ENCODE measurements at regions not wholly inside any gene's neighbourhood (a gene's known extent, or its start where the extent isn't known, plus 50 kb on each side); places are given as distances from the start of the nearest gene placed in this dataset.

DNA sequence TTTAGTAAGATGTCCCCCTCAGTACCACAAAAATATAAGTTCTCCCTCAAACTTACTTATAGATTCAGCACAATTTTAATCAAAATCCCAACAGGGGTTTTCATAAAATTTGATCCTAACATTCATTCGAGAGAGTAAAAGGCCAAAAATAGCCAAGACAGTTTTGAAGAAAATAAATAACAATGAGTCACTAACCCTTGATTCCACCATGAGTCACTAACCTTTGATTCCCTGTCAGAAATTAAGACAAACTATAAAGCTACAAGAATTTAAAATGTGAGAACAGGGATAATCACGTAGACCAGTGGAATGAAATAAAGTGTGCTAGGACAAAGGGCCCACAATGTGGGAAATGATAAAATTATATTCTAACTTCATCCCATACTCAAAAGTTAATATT is 320.3 kb downstream of the SUCLA2 start:
- H3K4me3 ChIP-seq (ENCODE audit: control insufficient read depth in 1 of 7, extremely low read depth in 1 of 7, insufficient read depth in 4 of 7, low read depth in 2 of 7, low read length in 6 of 7): no peak overlapping the region
- H3K27me3 ChIP-seq (replicated peaks in 2 of 5; ENCODE audit: control insufficient read depth in 4 of 5, insufficient read depth in 5 of 5, low read length in 4 of 5): no peaks in the 10 kb centered on the region
- WGBS (ENCODE audit: insufficient coverage): no CpG with 5 or more reads among the region's 2 CpGs
- H3K36me3 ChIP-seq (ENCODE audit: control insufficient read depth in 4 of 4, insufficient read depth in 4 of 4, low read length in 3 of 4): no peaks in the 10 kb centered on the region
- no peaks in the 10 kb centered on the region for H3K4me1 ChIP-seq (ENCODE audit: control extremely low read depth in 1 of 4, control insufficient read depth in 4 of 4, insufficient read depth in 4 of 4, low read length in 3 of 4)
- ChIA-PET POLR2A (no interaction called here), CTCF (interaction anchor here (1.2 kb wide), 1 partner anchor 56 kb away, joined by 3 read pairs; no protein-coding TSS in a partner anchor)
- no peak for DNase-seq
- no peak overlapping the region for H3K27ac ChIP-seq (ENCODE audit: insufficient read depth in 1 of 2, low read depth in 1 of 2, low read length in 2 of 2, poor library complexity in 1 of 2, severe bottlenecking in 2 of 2)
- H3K9me3 ChIP-seq (ENCODE audit: control extremely low read depth in 1 of 5, control insufficient read depth in 4 of 5, insufficient read depth in 2 of 5, low read depth in 1 of 5, low read length in 4 of 5): peaks cover 0 to 4% (median 0%) of the 10 kb centered on the region in 5 experiments

DNA sequence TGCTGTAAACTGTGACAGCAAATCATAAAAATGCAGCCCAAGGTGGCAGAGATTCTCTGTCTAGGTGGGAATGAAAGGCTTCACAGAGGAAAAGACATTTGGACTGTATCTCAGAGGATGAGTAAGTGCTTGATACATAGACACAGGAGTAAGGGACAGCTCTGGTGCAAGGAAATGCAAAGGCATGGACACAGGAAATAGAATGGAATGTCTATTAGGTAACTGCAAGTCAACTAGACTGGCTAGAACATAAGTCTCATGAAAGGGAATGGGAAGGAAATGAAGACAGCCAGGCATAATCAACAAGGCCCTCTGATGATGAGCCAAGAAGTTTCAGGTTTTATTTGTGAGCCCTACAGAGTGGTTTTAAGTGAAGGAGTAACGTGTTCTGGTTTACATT is 321.7 kb downstream of the SUCLA2 start:
- no peak for DNase-seq
- Histone ChIP-seq H3K4me1 (ENCODE audit: control extremely low read depth in 1 of 4, control insufficient read depth in 4 of 4, insufficient read depth in 4 of 4, low read length in 3 of 4) (no peaks in the 10 kb centered on the region), H3K27me3 (replicated peaks in 2 of 5; ENCODE audit: control insufficient read depth in 4 of 5, insufficient read depth in 5 of 5, low read length in 4 of 5) (no peaks in the 10 kb centered on the region), H3K4me3 (ENCODE audit: control insufficient read depth in 1 of 7, extremely low read depth in 1 of 7, insufficient read depth in 4 of 7, low read depth in 2 of 7, low read length in 6 of 7) (no peak overlapping the region), H3K9me3 (ENCODE audit: control extremely low read depth in 1 of 5, control insufficient read depth in 4 of 5, insufficient read depth in 2 of 5, low read depth in 1 of 5, low read length in 4 of 5) (peaks cover 0 to 4% (median 0%) of the 10 kb centered on the region in 5 experiments), H3K27ac (ENCODE audit: insufficient read depth in 1 of 2, low read depth in 1 of 2, low read length in 2 of 2, poor library complexity in 1 of 2, severe bottlenecking in 2 of 2) (no peak overlapping the region), H3K36me3 (ENCODE audit: control insufficient read depth in 4 of 4, insufficient read depth in 4 of 4, low read length in 3 of 4) (no peaks in the 10 kb centered on the region)
- POLR2A ChIA-PET: no interaction called here
- WGBS (ENCODE audit: insufficient coverage): 100% methylated on average over 1 of the region's 1 CpG
- CTCF ChIA-PET: no interaction called here

DNA sequence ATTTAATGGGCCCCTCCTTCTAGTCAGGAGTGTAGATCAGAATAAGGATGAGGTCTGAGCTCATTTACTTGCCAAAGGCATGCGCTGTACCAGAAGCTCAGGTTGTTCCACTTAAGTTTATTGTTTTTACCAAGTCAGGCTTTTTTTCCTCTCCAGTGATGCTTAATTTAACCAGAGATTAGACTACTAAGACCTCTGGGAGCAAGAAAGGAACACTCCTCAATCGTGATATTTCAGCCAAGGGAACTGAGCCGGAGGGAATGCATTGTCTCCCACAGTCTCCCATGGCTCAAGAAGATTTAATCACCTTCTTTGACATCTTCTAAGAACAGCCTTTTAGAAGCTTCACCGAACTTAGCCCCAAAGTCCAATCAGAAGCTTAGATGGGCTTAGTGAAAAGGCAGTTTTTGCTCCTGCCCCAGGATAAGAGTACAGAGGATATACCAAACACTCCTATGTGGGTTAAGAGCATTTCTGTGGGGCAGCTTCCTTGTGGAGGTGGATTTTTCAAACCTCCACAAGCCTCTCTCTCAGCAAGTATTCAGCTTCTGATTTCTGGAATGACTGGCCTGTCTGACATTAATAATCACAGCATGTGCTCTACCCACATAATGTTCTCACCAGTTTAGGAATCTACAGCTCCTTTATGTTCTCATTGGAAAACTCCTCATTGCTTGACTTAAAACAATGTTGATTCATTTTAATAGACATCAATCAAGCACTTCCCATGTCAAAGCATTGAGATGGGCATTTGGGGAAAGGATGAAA is 322.7 kb downstream of the SUCLA2 start:
- CTCF ChIA-PET: no interaction called here
- Histone ChIP-seq H3K36me3 (ENCODE audit: control insufficient read depth in 4 of 4, insufficient read depth in 4 of 4, low read length in 3 of 4) (no peaks in the 10 kb centered on the region), H3K9me3 (ENCODE audit: control extremely low read depth in 1 of 5, control insufficient read depth in 4 of 5, insufficient read depth in 2 of 5, low read depth in 1 of 5, low read length in 4 of 5) (no peaks in the 10 kb centered on the region), H3K4me1 (ENCODE audit: control extremely low read depth in 1 of 4, control insufficient read depth in 4 of 4, insufficient read depth in 4 of 4, low read length in 3 of 4) (no peaks in the 10 kb centered on the region), H3K27ac (ENCODE audit: insufficient read depth in 1 of 2, low read depth in 1 of 2, low read length in 2 of 2, poor library complexity in 1 of 2, severe bottlenecking in 2 of 2) (no peak overlapping the region), H3K27me3 (replicated peaks in 2 of 5; ENCODE audit: control insufficient read depth in 4 of 5, insufficient read depth in 5 of 5, low read length in 4 of 5) (no peaks in the 10 kb centered on the region), H3K4me3 (ENCODE audit: control insufficient read depth in 1 of 7, extremely low read depth in 1 of 7, insufficient read depth in 4 of 7, low read depth in 2 of 7, low read length in 6 of 7) (no peak overlapping the region)
- 100% methylated on average over 4 of the region's 4 CpGs for WGBS (ENCODE audit: insufficient coverage)
- POLR2A ChIA-PET: no interaction called here
- no peak for DNase-seq

DNA sequence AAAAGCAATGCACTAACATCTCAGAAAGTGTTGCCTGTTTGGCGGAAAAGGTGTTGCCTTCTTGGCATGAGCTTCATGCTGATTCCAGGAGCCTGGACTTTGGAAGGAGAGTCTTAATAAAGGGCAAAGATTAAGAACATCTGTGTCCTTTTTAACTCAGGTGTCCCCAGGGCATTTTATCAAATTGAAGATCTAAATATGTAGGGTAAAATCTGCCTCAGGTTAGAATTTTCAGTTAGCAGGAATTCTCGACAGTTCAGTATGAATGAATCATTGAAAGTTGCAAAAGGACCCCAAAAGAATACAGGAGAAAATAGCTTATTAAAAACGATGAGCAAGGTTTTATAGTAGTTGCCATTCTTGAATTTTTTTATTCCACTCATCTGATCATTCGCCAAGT is 325.2 kb downstream of the SUCLA2 start:
- ChIA-PET POLR2A (no interaction called here), CTCF (no interaction called here)
- no peaks in the 10 kb centered on the region for H3K9me3 ChIP-seq (ENCODE audit: control extremely low read depth in 1 of 5, control insufficient read depth in 4 of 5, insufficient read depth in 2 of 5, low read depth in 1 of 5, low read length in 4 of 5)
- H3K36me3 ChIP-seq (ENCODE audit: control insufficient read depth in 4 of 4, insufficient read depth in 4 of 4, low read length in 3 of 4): no peaks in the 10 kb centered on the region
- WGBS (ENCODE audit: insufficient coverage): 100% methylated on average over 1 of the region's 4 CpGs
- DNase-seq: no peak
- no peaks in the 10 kb centered on the region for H3K4me1 ChIP-seq (ENCODE audit: control extremely low read depth in 1 of 4, control insufficient read depth in 4 of 4, insufficient read depth in 4 of 4, low read length in 3 of 4)
- no peak overlapping the region for H3K27ac ChIP-seq (ENCODE audit: insufficient read depth in 1 of 2, low read depth in 1 of 2, low read length in 2 of 2, poor library complexity in 1 of 2, severe bottlenecking in 2 of 2)
- H3K4me3 ChIP-seq (ENCODE audit: control insufficient read depth in 1 of 7, extremely low read depth in 1 of 7, insufficient read depth in 4 of 7, low read depth in 2 of 7, low read length in 6 of 7): no peak overlapping the region
- no peaks in the 10 kb centered on the region for H3K27me3 ChIP-seq (replicated peaks in 2 of 5; ENCODE audit: control insufficient read depth in 4 of 5, insufficient read depth in 5 of 5, low read length in 4 of 5)

DNA sequence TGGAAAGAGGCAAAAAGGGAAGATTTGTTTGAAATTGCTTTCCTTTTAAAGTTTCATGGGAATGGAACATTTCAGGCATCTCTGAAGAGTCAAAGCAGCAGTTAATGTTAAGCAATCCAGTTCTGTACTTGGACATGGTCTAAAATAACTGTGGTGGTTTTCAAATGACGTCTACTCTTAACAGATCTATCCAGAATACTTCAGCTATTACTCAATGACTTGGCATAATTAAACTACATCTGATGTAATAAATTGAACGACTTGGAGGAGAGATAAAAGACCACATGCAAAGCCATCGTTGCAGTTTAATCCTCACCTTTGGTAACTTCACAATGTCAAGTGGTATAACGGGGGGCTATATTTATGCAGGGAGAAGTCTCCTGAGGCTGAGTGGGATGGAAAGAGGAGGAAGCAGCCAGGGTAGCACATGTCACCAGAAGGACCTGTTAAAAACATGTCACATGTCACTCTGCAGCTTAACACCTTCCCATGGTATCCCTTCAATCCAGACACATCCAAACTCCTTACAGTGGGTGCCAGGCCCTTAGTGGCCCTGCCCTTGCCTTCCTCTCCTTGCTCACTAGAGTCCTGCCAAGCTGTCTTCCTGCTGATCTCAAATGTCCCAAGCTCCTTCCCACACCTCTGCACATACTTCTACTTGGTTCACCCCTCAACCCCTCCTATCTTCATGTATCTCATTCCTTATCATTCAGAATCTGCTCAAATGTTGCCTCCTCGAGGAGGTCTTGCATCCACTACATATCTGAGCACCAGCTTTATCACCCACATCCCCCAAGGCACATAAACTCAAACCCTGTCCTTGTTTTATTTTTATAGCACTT is 327.8 kb downstream of the SUCLA2 start:
- H3K27me3 ChIP-seq (replicated peaks in 2 of 5; ENCODE audit: control insufficient read depth in 4 of 5, insufficient read depth in 5 of 5, low read length in 4 of 5): no peaks in the 10 kb centered on the region
- no peak overlapping the region for H3K4me3 ChIP-seq (ENCODE audit: control insufficient read depth in 1 of 7, extremely low read depth in 1 of 7, insufficient read depth in 4 of 7, low read depth in 2 of 7, low read length in 6 of 7)
- H3K4me1 ChIP-seq (ENCODE audit: control extremely low read depth in 1 of 4, control insufficient read depth in 4 of 4, insufficient read depth in 4 of 4, low read length in 3 of 4): no peaks in the 10 kb centered on the region
- peak in 2 of 3 donors; percentile 0 to 2 for DNase-seq
- 84% methylated on average over 3 of the region's 5 CpGs for WGBS (ENCODE audit: insufficient coverage)
- ChIA-PET POLR2A (interaction anchor here (0.6 kb wide), 1 partner anchor 1038 kb away, joined by 4 read pairs; no protein-coding TSS in a partner anchor), CTCF (no interaction called here)
- H3K36me3 ChIP-seq (ENCODE audit: control insufficient read depth in 4 of 4, insufficient read depth in 4 of 4, low read length in 3 of 4): no peaks in the 10 kb centered on the region
- H3K9me3 ChIP-seq (ENCODE audit: control extremely low read depth in 1 of 5, control insufficient read depth in 4 of 5, insufficient read depth in 2 of 5, low read depth in 1 of 5, low read length in 4 of 5): no peaks in the 10 kb centered on the region
- no peak overlapping the region for H3K27ac ChIP-seq (ENCODE audit: insufficient read depth in 1 of 2, low read depth in 1 of 2, low read length in 2 of 2, poor library complexity in 1 of 2, severe bottlenecking in 2 of 2)

DNA sequence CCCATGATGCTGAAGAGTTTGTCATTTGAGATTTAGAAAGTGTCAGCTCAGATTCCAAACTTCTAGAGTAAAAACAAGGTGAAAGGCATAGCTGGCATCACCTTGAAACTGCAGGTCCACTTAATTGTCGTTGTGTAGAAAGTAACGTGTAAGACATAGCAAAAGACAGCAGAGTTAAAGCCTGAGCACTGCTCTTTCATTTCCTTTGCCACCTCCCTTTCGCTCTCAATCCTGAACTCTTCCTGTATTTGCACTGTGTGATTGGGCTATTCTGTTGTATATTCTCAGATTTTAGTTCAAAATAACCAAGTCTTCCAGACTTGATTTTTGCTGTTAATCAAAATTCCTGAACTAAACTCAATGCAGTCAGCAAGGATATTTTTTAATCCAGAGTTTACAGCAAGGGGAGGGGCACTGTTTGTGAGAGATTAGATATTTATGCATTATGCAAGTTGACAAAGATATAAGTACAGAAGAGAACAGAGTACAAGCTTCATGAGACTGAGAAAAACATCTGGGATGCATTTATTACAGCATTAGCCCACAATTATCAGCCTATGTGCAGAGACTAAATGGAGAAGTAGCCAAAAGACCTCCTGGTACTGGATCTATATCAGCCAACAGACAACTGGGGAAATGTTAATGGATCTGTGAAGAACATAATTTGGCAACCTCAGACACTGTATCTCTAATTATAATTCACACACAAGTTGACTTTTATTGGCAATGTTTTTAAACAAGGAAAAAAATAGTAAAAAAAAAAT is 328.6 kb downstream of the SUCLA2 start:
- WGBS (ENCODE audit: insufficient coverage): 94% methylated on average over 2 of the region's 3 CpGs
- peak in 2 of 3 donors; percentile 1 for DNase-seq
- H3K36me3 ChIP-seq (ENCODE audit: control insufficient read depth in 4 of 4, insufficient read depth in 4 of 4, low read length in 3 of 4): no peaks in the 10 kb centered on the region
- H3K27me3 ChIP-seq (replicated peaks in 2 of 5; ENCODE audit: control insufficient read depth in 4 of 5, insufficient read depth in 5 of 5, low read length in 4 of 5): no peaks in the 10 kb centered on the region
- H3K4me3 ChIP-seq (ENCODE audit: control insufficient read depth in 1 of 7, extremely low read depth in 1 of 7, insufficient read depth in 4 of 7, low read depth in 2 of 7, low read length in 6 of 7): no peak overlapping the region
- CTCF ChIA-PET: no interaction called here
- H3K4me1 ChIP-seq (ENCODE audit: control extremely low read depth in 1 of 4, control insufficient read depth in 4 of 4, insufficient read depth in 4 of 4, low read length in 3 of 4): no peaks in the 10 kb centered on the region
- H3K9me3 ChIP-seq (ENCODE audit: control extremely low read depth in 1 of 5, control insufficient read depth in 4 of 5, insufficient read depth in 2 of 5, low read depth in 1 of 5, low read length in 4 of 5): no peaks in the 10 kb centered on the region
- POLR2A ChIA-PET: no interaction called here
- no peak overlapping the region for H3K27ac ChIP-seq (ENCODE audit: insufficient read depth in 1 of 2, low read depth in 1 of 2, low read length in 2 of 2, poor library complexity in 1 of 2, severe bottlenecking in 2 of 2)

Data from common myeloid progenitor, CD34-positive (primary cell).